Endothelial cell of umbilical vein (primary cell): ENCODE measurements at regions not wholly inside any gene's neighbourhood (a gene's known extent, or its start where the extent isn't known, plus 50 kb on each side); places are given as distances from the start of the nearest gene placed in this dataset.

ENCODE experiments used
- BruUV-seq: library from RNA; stranded (reverse); fragments of 400-500 nt; replicated peaks from 2 replicates; lab custom pipeline; 2021; lab: Mats Ljungman, UMichigan
- CTCF ChIA-PET: fragments of 300-600, 350-600 bp; sonication (Branson Sonifier 250); formaldehyde crosslinking; loops from one replicate; lab custom pipeline; 2021; ENCODE audit warnings: antibody characterized with exemption, inconsistent platforms; lab: Charles Lee
- POLR2A ChIA-PET: fragments of 300-600, 350-600 bp; sonication (Branson Sonifier 250); formaldehyde crosslinking; loops from one replicate; lab custom pipeline; 2021; ENCODE audit warnings: antibody characterized with exemption, inconsistent platforms; lab: Charles Lee
- DNase-seq: peaks from one replicate; pipeline ENCODE4 v3.0.0-alpha.2; 2011; ENCODE audit warnings: low read depth, low spot score
- FAIRE-seq: peaks from 2 replicates; lab custom pipeline; 2011; peaks lifted over from hg19 to GRCh38; lab: Jason Lieb, UNC
- H2AFZ ChIP-seq: 2 replicates; pipeline ENCODE4 v1.6.0; 2012; ENCODE audit warnings: low read depth, low read length, control low read depth, inconsistent platforms
- H3K27ac ChIP-seq: 2 replicates; pipeline ENCODE4 v1.5.1; 2011; ENCODE audit warnings: low read depth, mild to moderate bottlenecking, control low read depth, low read length, moderate library complexity; ENCODE audit not compliant: insufficient read depth
- H3K27me3 ChIP-seq, 2 experiments: 2 replicates each; pipeline versions ENCODE4 v1.6.0 to v1.6.1; 2011; ENCODE audit warnings: low read length in 2 of 2, mixed read lengths in 1 of 2; ENCODE audit not compliant: control insufficient read depth in 2 of 2, insufficient read depth in 2 of 2
- H3K36me3 ChIP-seq, 2 experiments: 2 replicates in 1 of 2; 3 replicates in 1 of 2; pipeline ENCODE4 v1.5.1; 2011; ENCODE audit warnings: low read length in 2 of 2, mild to moderate bottlenecking in 1 of 2, moderate library complexity in 1 of 2; ENCODE audit not compliant: control insufficient read depth in 2 of 2, insufficient read depth in 2 of 2; ENCODE audit errors: extremely low read depth in 1 of 2
- H3K4me1 ChIP-seq: 3 replicates; pipeline ENCODE4 v1.5.1; 2011; ENCODE audit warnings: mild to moderate bottlenecking, low read length; ENCODE audit not compliant: control insufficient read depth, insufficient read depth; ENCODE audit errors: extremely low read depth
- H3K4me2 ChIP-seq: 2 replicates; pipeline ENCODE4 v1.6.1; 2011; ENCODE audit warnings: low read length, control low read depth, mixed read lengths; ENCODE audit not compliant: insufficient read depth
- H3K4me3 ChIP-seq, 3 experiments: fragments of 200-600 bp in 1 of 3; sonication (generic), shearing (Covaris generic) in 1 of 3; replicated peaks in 1 of 3; 2 replicates each; pipeline ENCODE4 v1.5.1; 2011 to 2016; ENCODE audit warnings: control low read depth in 3 of 3, low read length in 3 of 3, mild to moderate bottlenecking in 2 of 3, inconsistent platforms in 1 of 3, low read depth in 1 of 3, moderate library complexity in 1 of 3; ENCODE audit not compliant: insufficient read depth in 1 of 3
- H3K79me2 ChIP-seq: 2 replicates; pipeline ENCODE4 v1.6.0; 2012; ENCODE audit warnings: low read length, inconsistent platforms; ENCODE audit not compliant: control insufficient read depth, insufficient read depth
- H3K9ac ChIP-seq: replicated peaks from 2 replicates; pipeline ENCODE3; 2011; ENCODE audit warnings: low read length, control low read depth; ENCODE audit not compliant: insufficient read depth; ENCODE audit errors: extremely low read depth
- H3K9me1 ChIP-seq: replicated peaks from 3 replicates; pipeline ENCODE4 v1.6.0; 2011; ENCODE audit warnings: mild to moderate bottlenecking, low read length; ENCODE audit not compliant: control insufficient read depth, insufficient read depth; ENCODE audit errors: extremely low read depth
- H3K9me3 ChIP-seq: replicated peaks from 2 replicates; pipeline ENCODE4 v1.5.1; 2012; ENCODE audit warnings: low read length, inconsistent platforms; ENCODE audit not compliant: control insufficient read depth, insufficient read depth
- H4K20me1 ChIP-seq: replicated peaks from 2 replicates; pipeline ENCODE3; 2011; ENCODE audit warnings: mild to moderate bottlenecking, low read length; ENCODE audit not compliant: control insufficient read depth, insufficient read depth; ENCODE audit errors: extremely low read depth
- EZH2 ChIP-seq: IDR thresholded peaks from 2 replicates; pipeline ENCODE4 v1.6.1; 2012; ENCODE audit warnings: borderline replicate concordance, low read depth, mild to moderate bottlenecking, moderate library complexity, low read length, inconsistent platforms; ENCODE audit not compliant: severe bottlenecking
- FOS ChIP-seq: IDR thresholded peaks from 2 replicates; pipeline ENCODE4 v1.6.1; 2011; ENCODE audit warnings: mild to moderate bottlenecking, low read length, moderate library complexity, borderline replicate concordance; ENCODE audit not compliant: insufficient read depth
- GATA2 ChIP-seq: IDR thresholded peaks from 2 replicates; pipeline ENCODE4 v1.7.0; 2011; ENCODE audit warnings: low read depth, mild to moderate bottlenecking, moderate library complexity, mixed read lengths, low read length; ENCODE audit not compliant: insufficient read length, insufficient read depth
- JUN ChIP-seq: IDR thresholded peaks from 2 replicates; pipeline ENCODE4 v1.6.1; 2011; ENCODE audit warnings: borderline replicate concordance, low read depth; ENCODE audit not compliant: insufficient read length, insufficient read depth
- POLR2A ChIP-seq: IDR thresholded peaks from 2 replicates; pipeline ENCODE4 v1.6.1; 2012; ENCODE audit warnings: low read depth, mild to moderate bottlenecking, control low read depth, low read length
- POLR2AphosphoS5 ChIP-seq: IDR thresholded peaks from 2 replicates; pipeline ENCODE4 v1.6.1; 2012; ENCODE audit warnings: low read depth, mild to moderate bottlenecking, control low read depth, low read length, moderate library complexity; ENCODE audit not compliant: insufficient read depth
- dilution Hi-C: fragments of 300-500 bp; cut with MboI; formaldehyde crosslinking; loops from one replicate; pipeline ENCODE4 v1.15.0; 2019; ENCODE audit warnings: low sequenced_read_pairs; ENCODE audit not compliant: extremely low pct_ligation_motif_present
- intact Hi-C: fragments of 100-400 bp; cut with micrococcal nuclease; formaldehyde crosslinking; loops from one replicate; pipeline ENCODE4 v1.10.0; 2022
- TF ChIP-seq, protein P1 (sequence below), 2 donors: IDR thresholded peaks; 1 replicate in 1 of 2; 2 replicates in 1 of 2; pipeline ENCODE4 v1.5.1; 2011; ENCODE audit warnings: low read length in 2 of 2, mild to moderate bottlenecking in 2 of 2, moderate library complexity in 2 of 2, control low read depth in 1 of 2, inconsistent platforms in 1 of 2, low read depth in 1 of 2; ENCODE audit not compliant: insufficient read depth in 1 of 2; ENCODE audit errors: extremely low read depth in 1 of 2

DNA sequence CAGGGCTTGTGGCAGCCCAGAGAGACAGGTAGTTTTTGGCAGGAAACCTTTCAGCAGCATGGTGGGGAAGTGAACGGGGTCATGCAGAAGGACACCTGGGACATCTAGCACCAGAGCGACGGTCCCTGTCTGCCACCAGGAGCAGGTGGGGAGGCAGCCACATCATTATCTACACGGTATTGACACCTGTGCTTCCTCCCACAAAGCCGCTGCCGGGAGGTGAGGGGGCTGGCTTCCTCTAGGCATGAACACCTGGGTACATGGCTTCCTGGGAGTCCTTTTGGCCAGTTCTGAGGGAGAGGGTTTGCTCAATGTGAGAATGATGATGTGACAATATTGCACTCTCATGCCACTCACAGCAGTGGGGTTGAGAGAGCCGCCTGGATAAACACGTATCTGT, 275.2 kb downstream of the ACTR3B start:
- FAIRE-seq (no peak), DNase-seq (no peak)
- Histone ChIP-seq H4K20me1 (no peaks in the 10 kb centered on the region), H3K4me1 (no peaks in the 10 kb centered on the region), H3K4me2 (no peak overlapping the region), H3K27ac (no peak overlapping the region), H3K36me3 (no peaks in the 10 kb centered on the region), H3K4me3 (no peak overlapping the region), H3K27me3 (no peaks in the 10 kb centered on the region), H3K9me1 (no peaks in the 10 kb centered on the region), H3K9me3 (peaks cover 2% of the 10 kb centered on the region), H3K9ac (no peak overlapping the region), H3K79me2 (no peaks in the 10 kb centered on the region), H2AFZ (no peak overlapping the region)
- TF ChIP-seq EZH2, result no peak
- dilution Hi-C loops, result no loop called here
- CTCF ChIA-PET, result no interaction called here
- intact Hi-C loops, result no loop called here
- POLR2A ChIA-PET, result no interaction called here
- no TSS peak for BruUV-seq

DNA sequence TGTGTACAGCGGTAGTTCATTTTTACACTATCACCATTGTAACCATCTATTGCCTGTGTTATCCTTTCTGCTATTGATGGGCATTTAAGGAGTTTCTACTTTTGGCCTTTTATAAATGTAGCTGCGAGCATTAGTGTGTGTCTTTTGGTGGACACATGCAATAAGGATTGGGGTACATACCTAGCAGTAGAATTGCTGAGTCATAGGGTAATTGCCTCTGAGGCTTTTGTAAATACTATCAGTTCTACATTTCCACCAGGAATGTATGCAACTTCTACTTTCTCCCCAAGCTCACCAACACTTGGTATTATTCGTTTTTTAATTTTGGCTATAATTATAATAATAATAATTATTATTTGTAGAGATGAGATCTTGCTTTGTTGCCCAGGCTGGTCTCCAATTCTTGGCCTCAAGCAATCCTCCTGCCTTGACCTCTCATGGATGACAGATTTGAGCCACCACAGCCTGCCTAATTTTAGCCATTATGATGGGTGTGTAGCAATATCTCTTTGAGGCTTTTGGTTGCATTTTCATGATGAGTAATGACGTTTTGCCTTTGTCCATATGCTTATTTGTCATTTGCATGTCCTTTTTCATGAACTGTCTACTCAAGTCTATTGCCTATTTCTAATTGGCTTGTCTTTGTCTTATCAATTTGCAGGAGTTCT, 277.0 kb downstream of the ACTR3B start:
- TF ChIP-seq POLR2A (no peak), JUN (no peak), GATA2 (no peak), POLR2AphosphoS5 (no peak), FOS (no peak), EZH2 (no peak)
- TF ChIP-seq, protein P1, sequence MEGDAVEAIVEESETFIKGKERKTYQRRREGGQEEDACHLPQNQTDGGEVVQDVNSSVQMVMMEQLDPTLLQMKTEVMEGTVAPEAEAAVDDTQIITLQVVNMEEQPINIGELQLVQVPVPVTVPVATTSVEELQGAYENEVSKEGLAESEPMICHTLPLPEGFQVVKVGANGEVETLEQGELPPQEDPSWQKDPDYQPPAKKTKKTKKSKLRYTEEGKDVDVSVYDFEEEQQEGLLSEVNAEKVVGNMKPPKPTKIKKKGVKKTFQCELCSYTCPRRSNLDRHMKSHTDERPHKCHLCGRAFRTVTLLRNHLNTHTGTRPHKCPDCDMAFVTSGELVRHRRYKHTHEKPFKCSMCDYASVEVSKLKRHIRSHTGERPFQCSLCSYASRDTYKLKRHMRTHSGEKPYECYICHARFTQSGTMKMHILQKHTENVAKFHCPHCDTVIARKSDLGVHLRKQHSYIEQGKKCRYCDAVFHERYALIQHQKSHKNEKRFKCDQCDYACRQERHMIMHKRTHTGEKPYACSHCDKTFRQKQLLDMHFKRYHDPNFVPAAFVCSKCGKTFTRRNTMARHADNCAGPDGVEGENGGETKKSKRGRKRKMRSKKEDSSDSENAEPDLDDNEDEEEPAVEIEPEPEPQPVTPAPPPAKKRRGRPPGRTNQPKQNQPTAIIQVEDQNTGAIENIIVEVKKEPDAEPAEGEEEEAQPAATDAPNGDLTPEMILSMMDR (IDR thresholded peaks at IDR 0.05; ENCODE audit: extremely low read depth in 1 of 2, insufficient read depth in 1 of 2, low read depth in 1 of 2, low read length in 2 of 2), result no peak
- no peaks in the 10 kb centered on the region for H3K27me3 ChIP-seq
- H2AFZ ChIP-seq, result no peak overlapping the region
- no peak for DNase-seq
- BruUV-seq, result no TSS peak
- POLR2A ChIA-PET, result no interaction called here
- no peaks in the 10 kb centered on the region for H3K4me1 ChIP-seq
- no peaks in the 10 kb centered on the region for H4K20me1 ChIP-seq
- no peak overlapping the region for H3K4me3 ChIP-seq
- FAIRE-seq, result no peak
- no peak overlapping the region for H3K9ac ChIP-seq
- no peaks in the 10 kb centered on the region for H3K9me1 ChIP-seq
- CTCF ChIA-PET, result no interaction called here
- no peak overlapping the region for H3K27ac ChIP-seq
- H3K4me2 ChIP-seq, result no peak overlapping the region
- dilution Hi-C loops, result no loop called here
- intact Hi-C loops, result no loop called here
- H3K79me2 ChIP-seq, result no peaks in the 10 kb centered on the region
- H3K9me3 ChIP-seq, result peaks cover 2% of the 10 kb centered on the region
- H3K36me3 ChIP-seq, result no peaks in the 10 kb centered on the region
